ENCODE measurements at regions not wholly inside any gene's neighbourhood (a gene's known extent, or its start where the extent isn't known, plus 50 kb on each side); places are given as distances from the start of the nearest gene placed in this dataset.

DNA sequence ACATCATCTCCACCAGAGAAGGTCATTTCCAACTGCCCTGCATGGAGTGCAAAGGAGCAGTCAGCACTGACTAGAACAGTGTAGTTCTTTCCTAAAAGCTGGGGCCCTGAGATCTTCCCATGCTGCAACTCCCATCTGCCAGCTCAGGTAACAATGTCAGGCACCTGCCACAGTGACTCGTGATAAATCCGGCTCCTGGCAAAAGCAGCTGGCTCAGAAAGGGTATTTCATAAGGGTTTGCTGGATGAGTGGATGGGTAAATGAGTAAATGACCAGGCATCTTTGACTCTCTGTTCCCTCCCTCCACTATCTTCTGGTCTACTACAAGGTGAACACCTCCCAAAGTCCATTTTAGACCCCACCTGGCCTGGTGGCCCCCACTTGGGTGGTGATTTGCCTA is 403.6 kb downstream of the NXPE2 start:
- H3K4me3 ChIP-seq (ENCODE audit: low read depth, low read length), result no peak overlapping the region
- no peak for DNase-seq
- Mint-ChIP-seq H3K27me3 (ENCODE audit: insufficient read depth, unreplicated experiment) (peaks cover 31% of the 10 kb centered on the region), H3K36me3 (ENCODE audit: insufficient read depth, unreplicated experiment) (no peaks in the 10 kb centered on the region), H3K27ac (ENCODE audit: unreplicated experiment) (no peak overlapping the region), H3K9me3 (ENCODE audit: unreplicated experiment) (no peaks in the 10 kb centered on the region), H3K4me1 (ENCODE audit: low read depth, unreplicated experiment) (no peaks in the 10 kb centered on the region), H3K4me3 (ENCODE audit: unreplicated experiment) (no peak overlapping the region)
- no peaks in the 10 kb centered on the region for H3K36me3 ChIP-seq (ENCODE audit: control insufficient read depth, insufficient read depth, low read length)
- no peaks in the 10 kb centered on the region for H3K9me3 ChIP-seq
- peaks cover 2% of the 10 kb centered on the region for H3K27me3 ChIP-seq (replicated peaks; ENCODE audit: control insufficient read depth, insufficient read depth, low read length)
- no peak for TF ChIP-seq CTCF (IDR thresholded peaks at IDR 0.05; ENCODE audit: insufficient read depth in 1 of 2, low read depth in 1 of 2, low read length in 1 of 2, severe bottlenecking in 1 of 2, unreplicated experiment in 1 of 2)
- CTCF ChIA-PET, result no interaction called here
- intact Hi-C loops (cut with micrococcal nuclease; ENCODE audit: unreplicated experiment), result no loop called here
- BruUV-seq (replicated peaks), result no TSS peak
- no peaks in the 10 kb centered on the region for H3K4me1 ChIP-seq
- POLR2A ChIA-PET, result no interaction called here

GRCh38 chr11:115083144-115083806 is 404.9 kb downstream of the NXPE2 start:
- CTCF ChIA-PET, result no interaction called here
- H3K9me3 Mint-ChIP-seq (ENCODE audit: unreplicated experiment), result no peaks in the 10 kb centered on the region
- TF ChIP-seq CTCF (IDR thresholded peaks at IDR 0.05; ENCODE audit: insufficient read depth in 1 of 2, low read depth in 1 of 2, low read length in 1 of 2, severe bottlenecking in 1 of 2, unreplicated experiment in 1 of 2), result no peak
- Histone ChIP-seq H3K27me3 (replicated peaks; ENCODE audit: control insufficient read depth, insufficient read depth, low read length) (peaks cover 2% of the 10 kb centered on the region), H3K4me1 (no peaks in the 10 kb centered on the region), H3K4me3 (ENCODE audit: low read depth, low read length) (no peak overlapping the region), H3K9me3 (no peaks in the 10 kb centered on the region), H3K36me3 (ENCODE audit: control insufficient read depth, insufficient read depth, low read length) (no peaks in the 10 kb centered on the region)
- BruUV-seq (replicated peaks), result no TSS peak
- peaks cover 26% of the 10 kb centered on the region for H3K27me3 Mint-ChIP-seq (ENCODE audit: insufficient read depth, unreplicated experiment)
- DNase-seq, result no peak
- H3K27ac Mint-ChIP-seq (ENCODE audit: unreplicated experiment), result no peak overlapping the region
- H3K4me3 Mint-ChIP-seq (ENCODE audit: unreplicated experiment), result no peak overlapping the region
- intact Hi-C loops (cut with micrococcal nuclease; ENCODE audit: unreplicated experiment), result no loop called here
- no peaks in the 10 kb centered on the region for H3K4me1 Mint-ChIP-seq (ENCODE audit: low read depth, unreplicated experiment)
- POLR2A ChIA-PET, result no interaction called here
- H3K36me3 Mint-ChIP-seq (ENCODE audit: insufficient read depth, unreplicated experiment), result no peaks in the 10 kb centered on the region

DNA sequence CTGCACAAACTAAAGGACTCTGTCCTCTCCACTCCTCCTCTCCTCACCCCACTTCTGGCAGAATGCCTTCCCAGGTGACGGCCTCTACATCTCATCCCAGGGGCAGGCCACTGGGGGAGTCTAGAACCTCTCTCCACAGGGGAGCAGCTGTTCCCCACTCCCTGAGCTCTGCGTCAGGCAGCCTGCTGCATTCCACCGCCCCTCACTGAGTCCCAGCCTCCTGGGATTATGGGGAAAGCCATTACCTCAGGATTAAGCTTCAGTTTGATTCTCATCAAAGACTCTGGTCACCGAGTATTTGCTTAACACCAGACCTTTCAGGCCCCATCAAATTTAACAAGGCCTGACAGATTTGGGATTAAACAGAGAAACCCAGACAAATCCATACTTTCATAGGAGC is 405.9 kb downstream of the NXPE2 start:
- POLR2A ChIA-PET, result no interaction called here
- BruUV-seq (replicated peaks), result no TSS peak
- TF ChIP-seq CTCF (IDR thresholded peaks at IDR 0.05; ENCODE audit: insufficient read depth in 1 of 2, low read depth in 1 of 2, low read length in 1 of 2, severe bottlenecking in 1 of 2, unreplicated experiment in 1 of 2), result no peak
- Mint-ChIP-seq H3K4me1 (ENCODE audit: low read depth, unreplicated experiment) (no peaks in the 10 kb centered on the region), H3K27ac (ENCODE audit: unreplicated experiment) (no peak overlapping the region), H3K36me3 (ENCODE audit: insufficient read depth, unreplicated experiment) (no peaks in the 10 kb centered on the region), H3K27me3 (ENCODE audit: insufficient read depth, unreplicated experiment) (peaks cover 25% of the 10 kb centered on the region), H3K4me3 (ENCODE audit: unreplicated experiment) (no peak overlapping the region), H3K9me3 (ENCODE audit: unreplicated experiment) (no peaks in the 10 kb centered on the region)
- H3K4me3 ChIP-seq (ENCODE audit: low read depth, low read length), result no peak overlapping the region
- intact Hi-C loops (cut with micrococcal nuclease; ENCODE audit: unreplicated experiment), result no loop called here
- H3K36me3 ChIP-seq (ENCODE audit: control insufficient read depth, insufficient read depth, low read length), result no peaks in the 10 kb centered on the region
- H3K27me3 ChIP-seq (replicated peaks; ENCODE audit: control insufficient read depth, insufficient read depth, low read length), result peaks cover 2% of the 10 kb centered on the region
- no peaks in the 10 kb centered on the region for H3K9me3 ChIP-seq
- CTCF ChIA-PET, result no interaction called here
- no peaks in the 10 kb centered on the region for H3K4me1 ChIP-seq
- no peak for DNase-seq

All from Caco-2 (cell line).